SH-SY5Y (cell line): ENCODE measurements at regions not wholly inside any gene's neighbourhood (a gene's known extent, or its start where the extent isn't known, plus 50 kb on each side); places are given as distances from the start of the nearest gene placed in this dataset.

Source experiments
- GATA2 ChIP-seq: IDR thresholded peaks from 2 replicates; pipeline ENCODE4 v1.6.1; 2011; ENCODE audit warnings: mild to moderate bottlenecking, low read depth, low read length
- GATA3 ChIP-seq: IDR thresholded peaks from 2 replicates; pipeline ENCODE4 v1.6.1; 2011; ENCODE audit warnings: low read depth, mild to moderate bottlenecking, low read length, moderate library complexity

DNA sequence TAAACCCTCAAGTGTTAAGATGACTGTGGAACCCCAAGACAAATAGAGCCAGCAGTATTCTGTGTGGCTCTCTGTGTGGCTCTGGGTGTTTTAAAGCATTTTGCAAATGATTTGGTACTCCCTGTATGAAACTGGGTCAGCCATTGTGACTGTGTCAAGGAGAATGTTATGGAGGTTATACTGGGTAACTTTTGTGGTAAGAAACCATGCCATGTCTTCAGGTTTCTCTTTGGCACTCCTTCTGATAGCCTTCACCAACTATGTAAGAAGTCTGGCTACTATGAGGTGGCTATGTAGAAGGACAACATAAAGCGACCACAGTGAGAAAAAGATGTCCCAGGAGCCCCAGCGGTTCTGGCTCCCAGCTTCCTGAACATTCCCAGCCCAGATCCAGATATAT is 226.6 kb upstream of the RHOBTB1 start:
- TF ChIP-seq GATA2 (no peak), GATA3 (no peak)
